ENCODE measurements at regions not wholly inside any gene's neighbourhood (a gene's known extent, or its start where the extent isn't known, plus 50 kb on each side); places are given as distances from the start of the nearest gene placed in this dataset.

- DNase-seq: no peak
These were observed 137.7 kb upstream of the HDAC4 start for GRCh38 chr2:239538357-239539052.

DNA sequence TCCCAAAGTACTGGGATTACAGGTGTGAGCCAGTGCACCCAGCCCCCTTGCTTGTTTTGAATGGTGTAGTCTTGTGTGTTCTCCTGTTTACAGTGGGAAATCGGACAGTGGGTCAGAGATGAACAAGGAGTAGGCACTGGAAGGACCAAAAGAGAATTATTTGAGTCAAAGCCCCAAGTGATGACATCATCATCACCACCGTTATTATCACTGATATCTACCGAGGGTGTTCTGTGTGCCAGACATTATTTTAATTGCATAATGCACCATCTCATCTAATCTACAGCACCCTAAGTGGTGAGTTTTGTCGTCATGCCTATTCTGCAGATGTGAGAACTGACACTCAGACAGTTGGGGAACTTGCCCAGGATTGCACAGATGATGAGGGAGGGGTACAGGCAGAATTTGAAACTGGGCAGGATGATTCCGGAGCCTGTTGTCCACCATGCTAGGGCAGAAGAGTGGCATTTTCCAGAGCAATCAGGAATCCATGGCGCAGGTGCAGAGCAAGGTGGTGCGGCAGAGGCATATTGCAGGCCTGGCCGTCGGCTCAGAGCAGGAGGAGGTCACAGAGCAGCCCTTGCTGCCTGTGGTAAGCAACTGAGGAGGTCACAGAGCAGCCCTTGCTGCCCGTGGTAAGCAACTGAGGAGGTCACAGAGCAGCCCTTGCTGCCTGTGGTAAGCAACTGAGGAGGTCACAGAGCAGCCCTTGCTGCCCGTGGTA is 137.0 kb upstream of the HDAC4 start:
- DNase-seq: peak; percentile 12

- no peak for DNase-seq
These were observed 135.4 kb upstream of the HDAC4 start for GRCh38 chr2:239536186-239536585.

GRCh38 chr2:239535413-239536144 is 134.8 kb upstream of the HDAC4 start:
- DNase-seq: no peak

DNA sequence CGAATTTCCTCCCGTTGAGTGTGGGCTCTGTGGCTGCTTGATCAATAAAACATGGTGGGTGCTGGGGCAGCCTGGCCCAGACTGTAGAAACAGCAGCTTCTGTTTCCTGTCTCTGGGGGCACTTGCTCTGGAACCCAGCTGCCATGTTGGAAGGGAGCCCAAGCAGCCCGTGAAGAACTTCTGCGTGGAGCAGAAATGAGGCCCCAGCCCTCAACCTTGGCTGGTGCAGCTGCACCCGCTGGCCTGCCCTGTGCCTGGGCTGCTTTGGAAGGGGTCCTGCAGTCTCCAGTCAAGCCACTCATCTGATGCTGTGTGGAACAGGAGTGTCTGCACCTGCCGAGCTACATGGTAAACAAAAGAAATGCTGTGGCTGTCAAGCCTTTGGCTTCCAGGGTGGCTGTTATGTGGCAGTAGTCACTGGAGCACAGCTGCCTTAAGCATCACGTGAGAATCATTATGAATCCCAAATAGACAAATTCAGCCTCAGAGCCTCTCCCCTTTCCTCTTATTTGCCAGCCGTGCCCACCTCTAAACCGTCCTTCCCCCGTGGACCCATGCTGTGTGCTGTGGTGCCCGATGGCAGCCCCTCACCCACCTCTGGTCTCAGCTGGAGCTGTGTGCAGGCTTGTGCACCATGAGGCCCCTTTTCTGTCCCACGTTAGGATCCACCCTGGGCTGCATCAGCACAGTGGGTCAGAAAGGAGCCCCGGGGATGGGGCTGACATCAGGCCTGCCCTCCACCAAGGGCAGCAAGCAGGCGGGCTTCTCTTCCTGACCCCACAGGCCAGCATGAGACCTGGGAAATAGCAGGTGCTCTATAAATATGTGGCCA is 134.0 kb upstream of the HDAC4 start:
- no peak for DNase-seq

DNA sequence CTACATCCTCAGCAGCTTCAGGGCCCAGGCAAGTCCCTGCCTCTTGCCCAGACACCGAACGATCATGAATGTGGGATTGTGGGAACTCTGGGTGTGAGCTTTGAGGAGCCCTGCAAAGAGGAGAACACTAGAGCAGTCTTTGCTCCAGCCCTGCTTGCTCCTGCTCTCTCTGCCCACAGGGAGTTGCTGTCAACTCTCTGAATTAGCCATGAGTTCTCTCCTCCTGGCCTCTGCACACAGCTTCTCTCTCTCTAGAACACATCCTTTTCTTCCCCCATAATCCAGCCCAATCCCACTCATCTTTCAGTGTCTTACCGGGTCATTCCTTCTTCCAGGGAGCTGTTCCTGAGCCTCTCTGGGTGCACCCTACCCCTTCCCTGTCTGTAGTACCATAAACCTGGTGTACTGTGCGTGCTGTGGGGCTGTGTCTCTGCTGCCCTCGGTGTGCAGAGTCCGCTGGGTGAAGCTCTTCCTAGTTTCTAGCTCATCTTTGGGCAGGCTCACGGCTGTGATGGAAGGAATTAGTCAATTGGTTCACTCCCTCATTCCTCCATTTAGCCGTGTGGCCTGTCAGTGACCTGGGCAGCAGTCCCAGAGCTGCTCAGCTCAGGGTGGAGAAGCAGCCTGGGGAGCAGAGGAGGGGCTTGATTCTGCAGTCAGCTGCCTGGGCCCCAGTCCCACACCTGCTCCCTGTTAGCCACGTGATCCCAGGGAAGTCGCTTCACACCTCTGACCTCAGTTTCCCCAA is 132.9 kb upstream of the HDAC4 start:
- no peak for DNase-seq

- peak; percentile 16 for DNase-seq
These were observed 132.0 kb upstream of the HDAC4 start for GRCh38 chr2:239532859-239533258.

DNA sequence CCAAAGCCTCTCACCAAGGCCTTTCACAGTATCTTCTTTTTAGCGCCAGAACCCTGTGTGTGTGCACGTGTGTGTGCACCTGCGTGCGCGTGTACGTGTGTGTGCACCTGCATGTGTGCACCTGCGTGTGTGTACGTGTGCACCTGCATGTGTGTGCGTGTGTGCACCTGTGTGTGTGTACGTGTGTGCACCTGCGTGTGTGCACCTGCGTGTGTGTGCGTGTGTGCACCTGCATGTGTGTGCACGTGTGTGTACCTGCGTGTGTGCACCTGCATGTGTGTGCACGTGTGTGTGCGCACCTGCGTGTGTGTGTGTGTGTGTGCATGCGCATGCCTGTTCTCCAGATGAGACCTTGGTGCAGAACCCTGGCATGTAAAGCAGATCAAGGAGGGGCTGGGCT is 131.4 kb upstream of the HDAC4 start:
- no peak for DNase-seq

DNA sequence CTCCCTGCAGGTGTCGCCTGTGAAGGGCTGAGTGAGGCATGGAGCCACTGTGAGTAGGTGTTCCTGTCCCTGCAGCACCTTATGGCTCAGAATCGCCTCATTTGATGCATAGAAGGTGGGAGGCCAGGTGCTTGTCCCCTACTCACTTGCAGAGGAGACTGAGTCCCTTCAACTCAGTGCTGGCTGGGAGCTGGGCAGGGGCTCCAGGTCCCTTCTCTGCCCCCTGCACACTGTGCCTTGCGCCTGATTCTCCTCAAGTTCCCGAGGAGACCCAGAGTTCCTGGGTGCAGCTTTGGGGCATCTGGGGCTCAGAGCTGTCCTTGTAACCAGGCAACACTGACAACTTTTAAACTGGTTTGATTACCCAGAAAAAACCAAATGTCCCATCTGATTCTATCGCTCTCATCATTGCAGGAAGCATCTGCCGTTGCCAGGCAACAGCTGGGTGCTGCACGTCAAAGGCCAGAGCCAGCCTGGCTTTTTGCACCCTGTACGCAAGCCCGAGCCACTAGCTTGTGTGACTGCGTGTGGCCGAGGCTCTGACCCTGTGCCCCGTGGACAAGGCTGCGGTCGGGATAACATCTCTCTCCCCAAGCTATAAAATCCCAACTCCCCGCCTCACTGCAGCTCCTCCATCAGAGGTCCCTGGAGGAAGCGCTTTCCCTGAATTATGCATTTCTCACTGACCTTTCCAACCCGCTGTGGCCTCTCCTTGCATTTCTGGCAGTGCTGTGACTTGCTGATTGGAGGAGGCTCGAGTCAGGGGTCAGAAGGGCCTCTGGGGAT is 130.8 kb upstream of the HDAC4 start:
- DNase-seq: no peak

- no peak for DNase-seq
These were observed 130.0 kb upstream of the HDAC4 start for GRCh38 chr2:239530749-239531316.

- DNase-seq: no peak
These were observed 128.6 kb upstream of the HDAC4 start for GRCh38 chr2:239529313-239530015.

DNA sequence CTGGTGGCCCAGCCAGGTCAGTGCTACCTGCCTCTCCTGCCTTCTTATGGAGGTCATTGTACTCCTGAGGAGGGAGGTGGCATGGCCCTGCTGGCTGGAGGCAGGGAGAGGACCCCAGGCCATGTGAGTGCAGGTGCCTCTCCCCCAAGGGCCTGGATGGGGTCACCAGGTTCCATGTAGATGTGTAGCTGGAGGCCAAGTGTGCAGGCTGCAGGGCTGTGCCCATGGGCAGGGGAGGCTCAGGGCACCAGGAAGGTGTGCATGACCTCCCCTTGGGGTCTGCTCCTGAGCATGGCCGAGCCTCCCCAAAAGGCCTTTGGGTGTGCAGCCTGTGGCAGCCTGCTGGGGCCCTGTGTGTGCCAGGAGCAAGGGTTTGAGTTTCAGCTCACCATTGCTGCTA is 128.1 kb upstream of the HDAC4 start:
- no peak for DNase-seq

DNA sequence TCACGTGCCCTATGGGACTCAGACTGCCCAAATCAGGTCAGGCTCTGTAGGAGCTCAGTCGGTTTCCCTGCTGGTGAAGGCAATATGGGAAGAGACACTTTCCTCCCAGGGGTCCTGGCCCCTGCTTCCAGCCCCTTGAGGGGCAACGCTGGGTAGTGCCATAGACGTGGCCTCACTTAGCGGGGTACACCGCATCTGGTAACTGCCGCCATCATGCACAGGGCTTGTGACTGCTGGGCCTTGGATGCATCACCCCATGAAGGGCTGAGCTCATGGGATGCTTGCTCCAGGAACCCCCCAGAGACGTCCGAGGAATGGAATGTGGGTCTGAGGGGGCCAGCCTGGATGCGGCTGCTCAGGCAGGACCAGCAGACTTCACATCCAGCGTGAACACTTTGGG is 127.3 kb upstream of the HDAC4 start:
- no peak for DNase-seq

- no peak for DNase-seq
These were observed 126.0 kb upstream of the HDAC4 start for GRCh38 chr2:239526666-239527415.

- DNase-seq: no peak
These were observed 125.2 kb upstream of the HDAC4 start for GRCh38 chr2:239526038-239526437.

- DNase-seq: no peak
These were observed 123.1 kb upstream of the HDAC4 start for GRCh38 chr2:239523954-239524330.

DNA sequence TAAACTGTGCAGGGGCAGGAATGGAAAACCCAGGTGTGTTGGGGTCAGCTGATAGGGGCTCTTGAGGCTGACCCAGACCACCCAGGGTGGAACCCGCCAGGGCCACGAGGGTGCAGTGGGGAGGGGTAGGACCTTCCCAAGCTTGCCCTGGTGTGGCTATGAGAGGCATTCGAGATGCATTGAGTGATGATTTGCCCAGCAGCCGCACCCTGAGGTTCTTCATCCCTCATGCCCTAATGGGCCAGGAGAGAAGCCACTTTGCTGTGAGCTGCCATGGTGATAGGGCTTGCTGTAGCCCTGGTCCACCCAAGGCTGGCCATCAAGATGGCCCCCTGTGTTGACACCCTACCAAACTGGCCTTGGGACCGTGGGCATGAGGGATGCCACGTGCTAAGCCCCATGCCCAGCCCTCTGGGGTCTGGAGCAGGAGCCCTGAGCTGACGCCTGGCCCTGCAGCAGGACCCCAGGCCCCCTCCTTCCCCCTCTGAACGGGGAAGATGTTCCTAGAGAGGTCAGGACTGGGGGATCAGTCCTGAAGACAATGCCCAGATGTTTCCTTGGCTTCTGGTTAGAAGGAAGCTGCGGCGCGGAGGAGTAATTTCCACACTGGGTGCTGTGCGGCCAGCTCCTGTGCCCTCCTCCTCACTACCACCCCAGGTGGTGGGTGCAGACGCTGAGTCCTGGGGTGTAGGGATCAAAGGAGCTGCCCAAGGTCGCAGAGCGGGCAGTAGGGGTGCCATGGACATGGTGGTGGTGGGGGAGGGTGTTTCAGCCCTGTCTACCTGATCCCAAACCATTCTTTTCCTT is 122.5 kb upstream of the HDAC4 start:
- DNase-seq: no peak

DNA sequence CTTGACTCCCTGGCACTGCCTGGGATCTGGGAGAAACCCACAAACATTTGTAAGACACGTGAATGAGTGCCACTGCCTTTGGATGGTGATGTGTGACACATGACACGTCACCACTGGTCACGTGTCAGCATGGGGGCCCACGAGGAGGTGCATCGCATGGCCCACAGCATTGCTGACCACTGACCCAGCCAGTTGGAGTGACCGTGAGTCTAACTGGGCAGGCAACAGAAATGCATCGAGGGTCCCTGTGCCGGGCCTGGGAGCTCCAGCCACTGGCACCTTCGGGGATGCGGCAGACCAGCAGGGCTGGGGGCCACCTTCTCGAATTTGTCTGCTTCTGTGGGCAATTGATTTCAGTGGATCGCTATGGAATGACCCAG is 121.9 kb upstream of the HDAC4 start:
- no peak for DNase-seq

Data from hematopoietic multipotent progenitor cell treated with erythropoietin and hydrocortisone succinate and interleukin-3 and kit ligand, for 4 days (in vitro differentiated cells).